ENCODE measurements at regions not wholly inside any gene's neighbourhood (a gene's known extent, or its start where the extent isn't known, plus 50 kb on each side); places are given as distances from the start of the nearest gene placed in this dataset.

DNA sequence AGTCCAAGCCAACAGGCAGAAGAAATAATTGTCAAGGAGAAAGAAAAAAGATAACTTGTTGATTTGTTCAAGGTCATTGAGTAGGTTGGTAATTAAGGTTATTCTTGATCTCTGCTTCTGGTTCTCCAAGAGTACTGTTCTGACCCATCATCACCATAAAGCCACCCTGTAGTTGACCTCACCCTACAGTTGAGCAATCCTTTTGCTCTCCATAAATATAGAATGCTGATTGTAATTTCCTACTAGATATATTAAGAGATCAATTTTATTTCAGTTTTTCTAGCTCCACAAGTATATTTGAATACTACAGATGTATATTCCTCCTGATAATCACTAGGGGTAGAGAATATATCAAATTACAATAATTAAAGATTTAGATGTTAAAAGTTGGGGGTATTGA lies 350.5 kb upstream of the PDE3A start:
- Histone ChIP-seq H3K4me2 (ENCODE audit: low read depth, low read length) (no peak overlapping the region), H3K23ac (ENCODE audit: low read depth, low read length) (no peak overlapping the region), H3K18ac (ENCODE audit: low read depth, low read length) (no peak overlapping the region), H3K9me3 (ENCODE audit: control insufficient read depth, insufficient read depth, low read length) (no peaks in the 10 kb centered on the region), H2AK9ac (replicated peaks; ENCODE audit: low read depth, low read length, poor library complexity) (no peak overlapping the region), H2BK120ac (ENCODE audit: low read depth, low read length) (no peak overlapping the region), H4K20me1 (ENCODE audit: insufficient read depth, low read length) (no peaks in the 10 kb centered on the region), H3K14ac (replicated peaks; ENCODE audit: low read depth, low read length) (no peak overlapping the region), H3K9me1 (ENCODE audit: insufficient read depth, low read length) (no peaks in the 10 kb centered on the region), H3K9ac (ENCODE audit: low read depth, low read length) (no peak overlapping the region), H2BK15ac (ENCODE audit: low read depth, low read length) (no peak overlapping the region), H3K27me3 (ENCODE audit: control insufficient read depth, insufficient read depth, low read length) (no peaks in the 10 kb centered on the region), H4K8ac (ENCODE audit: low read depth in 2 of 2, low read length in 2 of 2) (no peak overlapping the region), H3K56ac (ENCODE audit: extremely low read depth, insufficient read depth, low read length) (no peak overlapping the region), H3K4ac (ENCODE audit: low read depth, low read length) (no peak overlapping the region), H2BK20ac (ENCODE audit: low read depth, low read length) (no peak overlapping the region), H2BK5ac (ENCODE audit: low read depth, low read length, poor library complexity, severe bottlenecking) (no peak overlapping the region), H2AK5ac (ENCODE audit: low read depth, low read length) (no peak overlapping the region), H3K4me3 (ENCODE audit: insufficient read depth, low read depth, low read length) (no peak overlapping the region), H2AFZ (replicated peaks; ENCODE audit: low read length, poor library complexity) (no peak overlapping the region), H4K5ac (ENCODE audit: low read depth, low read length) (no peak overlapping the region), H4K91ac (ENCODE audit: insufficient read depth, low read depth, low read length) (no peak overlapping the region), H3K79me1 (ENCODE audit: low read depth in 1 of 2, low read length in 2 of 2) (no peaks in the 10 kb centered on the region), H3K4me1 (ENCODE audit: control insufficient read depth, insufficient read depth, low read length) (no peaks in the 10 kb centered on the region), H3K27ac (ENCODE audit: insufficient read depth, low read length) (no peak overlapping the region), H3K36me3 (ENCODE audit: control insufficient read depth, insufficient read depth, low read length) (no peaks in the 10 kb centered on the region)
- TF ChIP-seq, protein P1, sequence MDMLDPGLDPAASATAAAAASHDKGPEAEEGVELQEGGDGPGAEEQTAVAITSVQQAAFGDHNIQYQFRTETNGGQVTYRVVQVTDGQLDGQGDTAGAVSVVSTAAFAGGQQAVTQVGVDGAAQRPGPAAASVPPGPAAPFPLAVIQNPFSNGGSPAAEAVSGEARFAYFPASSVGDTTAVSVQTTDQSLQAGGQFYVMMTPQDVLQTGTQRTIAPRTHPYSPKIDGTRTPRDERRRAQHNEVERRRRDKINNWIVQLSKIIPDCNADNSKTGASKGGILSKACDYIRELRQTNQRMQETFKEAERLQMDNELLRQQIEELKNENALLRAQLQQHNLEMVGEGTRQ (IDR thresholded peaks at IDR 0.05; ENCODE audit: low read depth, low read length) = no peak
- TF ChIP-seq NFE2L2 (IDR thresholded peaks at IDR 0.05; ENCODE audit: low read depth, low read length) = no peak
- no peak for TF ChIP-seq CHD1 (IDR thresholded peaks at IDR 0.05; ENCODE audit: low read depth, low read length)
- no peak for TF ChIP-seq FOS (IDR thresholded peaks at IDR 0.05; ENCODE audit: low read depth, low read length)
- no peak for TF ChIP-seq MAZ (IDR thresholded peaks at IDR 0.05; ENCODE audit: borderline replicate concordance, low read depth, low read length)
- TF ChIP-seq, protein P2, sequence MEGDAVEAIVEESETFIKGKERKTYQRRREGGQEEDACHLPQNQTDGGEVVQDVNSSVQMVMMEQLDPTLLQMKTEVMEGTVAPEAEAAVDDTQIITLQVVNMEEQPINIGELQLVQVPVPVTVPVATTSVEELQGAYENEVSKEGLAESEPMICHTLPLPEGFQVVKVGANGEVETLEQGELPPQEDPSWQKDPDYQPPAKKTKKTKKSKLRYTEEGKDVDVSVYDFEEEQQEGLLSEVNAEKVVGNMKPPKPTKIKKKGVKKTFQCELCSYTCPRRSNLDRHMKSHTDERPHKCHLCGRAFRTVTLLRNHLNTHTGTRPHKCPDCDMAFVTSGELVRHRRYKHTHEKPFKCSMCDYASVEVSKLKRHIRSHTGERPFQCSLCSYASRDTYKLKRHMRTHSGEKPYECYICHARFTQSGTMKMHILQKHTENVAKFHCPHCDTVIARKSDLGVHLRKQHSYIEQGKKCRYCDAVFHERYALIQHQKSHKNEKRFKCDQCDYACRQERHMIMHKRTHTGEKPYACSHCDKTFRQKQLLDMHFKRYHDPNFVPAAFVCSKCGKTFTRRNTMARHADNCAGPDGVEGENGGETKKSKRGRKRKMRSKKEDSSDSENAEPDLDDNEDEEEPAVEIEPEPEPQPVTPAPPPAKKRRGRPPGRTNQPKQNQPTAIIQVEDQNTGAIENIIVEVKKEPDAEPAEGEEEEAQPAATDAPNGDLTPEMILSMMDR (conservative IDR thresholded peaks at IDR 0.05; ENCODE audit: low read depth, low read length) = no peak
- no peak for TF ChIP-seq MXI1 (IDR thresholded peaks at IDR 0.05; ENCODE audit: borderline replicate concordance, low read depth, low read length)
- no peak for TF ChIP-seq RFX5 (IDR thresholded peaks at IDR 0.05; ENCODE audit: low read depth, low read length)
- no peak for TF ChIP-seq MAFK (IDR thresholded peaks at IDR 0.05; ENCODE audit: low read depth, low read length)
- no peak for TF ChIP-seq RCOR1 (IDR thresholded peaks at IDR 0.05; ENCODE audit: insufficient replicate concordance, low read length)
- TF ChIP-seq POLR2A (IDR thresholded peaks at IDR 0.05; ENCODE audit: low read depth, low read length) = no peak
- TF ChIP-seq RAD21 (IDR thresholded peaks at IDR 0.05; ENCODE audit: low read length) = no peak
- no peak for TF ChIP-seq CEBPB (IDR thresholded peaks at IDR 0.05; ENCODE audit: low read depth, low read length)
- TF ChIP-seq BHLHE40 (IDR thresholded peaks at IDR 0.05; ENCODE audit: low read depth, low read length) = no peak
- in situ Hi-C loops (cut with MboI; ENCODE audit: low sequenced_read_pairs) (no loop called here), dilution Hi-C loops (cut with HindIII; ENCODE audit: low sequenced_read_pairs, unreplicated experiment) (no loop called here), intact Hi-C loops (cut with micrococcal nuclease) (no loop called here)
- ChIA-PET CTCF (no interaction called here), POLR2A (ENCODE audit: unreplicated experiment) (no interaction called here)
- DNase-seq (no peak), ATAC-seq (ENCODE audit: low read depth) (no peak)
- no TSS peak for BruUV-seq (replicated peaks)
